GM23338 (cell line): ENCODE measurements at regions not wholly inside any gene's neighbourhood (a gene's known extent, or its start where the extent isn't known, plus 50 kb on each side); places are given as distances from the start of the nearest gene placed in this dataset.

Experiments used
- CREB1 ChIP-seq: fragments of 250-450 bp; sonication (Bioruptor Pico); IDR thresholded peaks from 2 replicates; pipeline ENCODE4 v1.5.0; 2020; ENCODE audit warnings: low read depth, mild to moderate bottlenecking, moderate library complexity
- EZH2 ChIP-seq: fragments of 200-600 bp; sonication (generic); IDR thresholded peaks from one replicate; pipeline ENCODE4 v1.8.0; 2017; ENCODE audit warnings: antibody characterized with exemption, mild to moderate bottlenecking, low read depth; ENCODE audit not compliant: unreplicated experiment
- EZH2phosphoT487 ChIP-seq: fragments of 200-600 bp; sonication (generic); IDR thresholded peaks from one replicate; pipeline ENCODE4 v1.8.1; 2018; ENCODE audit warnings: antibody characterized with exemption; ENCODE audit not compliant: unreplicated experiment
- JUNB ChIP-seq: IDR thresholded peaks from one replicate; pipeline ENCODE4 v1.6.1; 2016; ENCODE audit warnings: antibody characterized with exemption; ENCODE audit not compliant: unreplicated experiment
- NANOG ChIP-seq: IDR thresholded peaks from 2 replicates; pipeline ENCODE4 v1.6.1; 2016; ENCODE audit warnings: antibody characterized with exemption, borderline replicate concordance
- POLR2AphosphoS5 ChIP-seq: IDR thresholded peaks from 2 replicates; pipeline ENCODE4 v1.6.1; 2016; ENCODE audit warnings: antibody characterized with exemption, low read depth
- TF ChIP-seq, protein P1 (sequence below), 2 experiments: fragments of 200-600 bp in 1 of 2; sonication (generic) in 1 of 2; conservative IDR thresholded peaks; 2 replicates each; pipeline versions ENCODE4 v1.5.1 to v1.6.1; 2016 to 2017; ENCODE audit warnings: antibody characterized with exemption in 2 of 2, low read depth in 2 of 2, mild to moderate bottlenecking in 2 of 2, moderate library complexity in 1 of 2
- TF ChIP-seq, protein P2 (sequence below): IDR thresholded peaks from one replicate; pipeline ENCODE4 v1.6.1; 2018; ENCODE audit warnings: antibody characterized with exemption; ENCODE audit not compliant: unreplicated experiment

DNA sequence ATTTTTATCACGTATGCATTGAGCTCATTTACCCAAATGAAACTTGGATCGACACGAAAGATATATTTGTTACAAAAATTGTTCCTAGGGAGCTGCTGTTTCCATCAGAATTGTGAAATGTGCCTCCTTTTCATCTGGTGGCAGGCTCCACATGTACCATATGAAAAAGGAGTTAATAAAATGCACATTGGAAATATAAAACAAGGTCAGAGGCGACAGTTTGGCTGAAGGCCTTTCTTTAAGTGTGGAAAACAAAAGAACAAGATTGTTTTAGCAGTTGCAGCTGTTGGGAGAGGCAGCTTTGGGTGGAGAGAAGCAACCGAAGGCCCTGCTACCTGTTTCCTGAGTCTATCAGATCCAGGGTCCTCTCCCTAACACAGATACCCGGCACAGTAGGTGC, 334.5 kb upstream of the NT5E start:
- TF ChIP-seq, protein P1, sequence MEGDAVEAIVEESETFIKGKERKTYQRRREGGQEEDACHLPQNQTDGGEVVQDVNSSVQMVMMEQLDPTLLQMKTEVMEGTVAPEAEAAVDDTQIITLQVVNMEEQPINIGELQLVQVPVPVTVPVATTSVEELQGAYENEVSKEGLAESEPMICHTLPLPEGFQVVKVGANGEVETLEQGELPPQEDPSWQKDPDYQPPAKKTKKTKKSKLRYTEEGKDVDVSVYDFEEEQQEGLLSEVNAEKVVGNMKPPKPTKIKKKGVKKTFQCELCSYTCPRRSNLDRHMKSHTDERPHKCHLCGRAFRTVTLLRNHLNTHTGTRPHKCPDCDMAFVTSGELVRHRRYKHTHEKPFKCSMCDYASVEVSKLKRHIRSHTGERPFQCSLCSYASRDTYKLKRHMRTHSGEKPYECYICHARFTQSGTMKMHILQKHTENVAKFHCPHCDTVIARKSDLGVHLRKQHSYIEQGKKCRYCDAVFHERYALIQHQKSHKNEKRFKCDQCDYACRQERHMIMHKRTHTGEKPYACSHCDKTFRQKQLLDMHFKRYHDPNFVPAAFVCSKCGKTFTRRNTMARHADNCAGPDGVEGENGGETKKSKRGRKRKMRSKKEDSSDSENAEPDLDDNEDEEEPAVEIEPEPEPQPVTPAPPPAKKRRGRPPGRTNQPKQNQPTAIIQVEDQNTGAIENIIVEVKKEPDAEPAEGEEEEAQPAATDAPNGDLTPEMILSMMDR (conservative IDR thresholded peaks at IDR 0.05; ENCODE audit: low read depth in 2 of 2) = no peak
- TF ChIP-seq POLR2AphosphoS5 = no peak
- no peak for TF ChIP-seq EZH2
- no peak for TF ChIP-seq CREB1 (CRISPR knock-in tag)
- TF ChIP-seq, protein P2, sequence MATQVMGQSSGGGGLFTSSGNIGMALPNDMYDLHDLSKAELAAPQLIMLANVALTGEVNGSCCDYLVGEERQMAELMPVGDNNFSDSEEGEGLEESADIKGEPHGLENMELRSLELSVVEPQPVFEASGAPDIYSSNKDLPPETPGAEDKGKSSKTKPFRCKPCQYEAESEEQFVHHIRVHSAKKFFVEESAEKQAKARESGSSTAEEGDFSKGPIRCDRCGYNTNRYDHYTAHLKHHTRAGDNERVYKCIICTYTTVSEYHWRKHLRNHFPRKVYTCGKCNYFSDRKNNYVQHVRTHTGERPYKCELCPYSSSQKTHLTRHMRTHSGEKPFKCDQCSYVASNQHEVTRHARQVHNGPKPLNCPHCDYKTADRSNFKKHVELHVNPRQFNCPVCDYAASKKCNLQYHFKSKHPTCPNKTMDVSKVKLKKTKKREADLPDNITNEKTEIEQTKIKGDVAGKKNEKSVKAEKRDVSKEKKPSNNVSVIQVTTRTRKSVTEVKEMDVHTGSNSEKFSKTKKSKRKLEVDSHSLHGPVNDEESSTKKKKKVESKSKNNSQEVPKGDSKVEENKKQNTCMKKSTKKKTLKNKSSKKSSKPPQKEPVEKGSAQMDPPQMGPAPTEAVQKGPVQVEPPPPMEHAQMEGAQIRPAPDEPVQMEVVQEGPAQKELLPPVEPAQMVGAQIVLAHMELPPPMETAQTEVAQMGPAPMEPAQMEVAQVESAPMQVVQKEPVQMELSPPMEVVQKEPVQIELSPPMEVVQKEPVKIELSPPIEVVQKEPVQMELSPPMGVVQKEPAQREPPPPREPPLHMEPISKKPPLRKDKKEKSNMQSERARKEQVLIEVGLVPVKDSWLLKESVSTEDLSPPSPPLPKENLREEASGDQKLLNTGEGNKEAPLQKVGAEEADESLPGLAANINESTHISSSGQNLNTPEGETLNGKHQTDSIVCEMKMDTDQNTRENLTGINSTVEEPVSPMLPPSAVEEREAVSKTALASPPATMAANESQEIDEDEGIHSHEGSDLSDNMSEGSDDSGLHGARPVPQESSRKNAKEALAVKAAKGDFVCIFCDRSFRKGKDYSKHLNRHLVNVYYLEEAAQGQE = no peak
- no peak for TF ChIP-seq NANOG
- no peak for TF ChIP-seq EZH2phosphoT487
- no peak for TF ChIP-seq JUNB
